B cell (primary cell): ENCODE measurements at regions not wholly inside any gene's neighbourhood (a gene's known extent, or its start where the extent isn't known, plus 50 kb on each side); places are given as distances from the start of the nearest gene placed in this dataset.

Experiments
- ATAC-seq: fragments of 200-7000 bp; cut with Tn5 transposase; one replicate; pipeline ENCODE4 v1.10.0; 2021; ENCODE audit warnings: low read depth, mild to moderate bottlenecking, moderate number of reproducible peaks, moderate library complexity
- CTCF ChIA-PET: fragments of 350-600 bp; sonication (Branson Sonifier 250); formaldehyde crosslinking; loops from one replicate; lab custom pipeline; 2021; ENCODE audit warnings: antibody characterized with exemption, inconsistent platforms; lab: Charles Lee
- POLR2A ChIA-PET: fragments of 350-600 bp; sonication (Branson Sonifier 250); formaldehyde crosslinking; loops from one replicate; lab custom pipeline; 2021; ENCODE audit warnings: antibody characterized with exemption; lab: Charles Lee
- DNase-seq: peaks from one replicate; pipeline ENCODE4 v3.0.0; 2013
- H2AFZ ChIP-seq: 2 replicates; pipeline ENCODE4 v1.6.1; 2012; ENCODE audit warnings: mild to moderate bottlenecking, low read depth, low read length; ENCODE audit not compliant: insufficient read depth, poor library complexity, severe bottlenecking
- H3K27ac ChIP-seq, 2 donors: 1 replicate in 1 of 2; 2 replicates in 1 of 2; pipeline ENCODE4 v1.5.1; 2012 to 2013; ENCODE audit warnings: low read length in 2 of 2, mild to moderate bottlenecking in 2 of 2, moderate library complexity in 1 of 2
- H3K27me3 ChIP-seq, 4 experiments: fragments of 200-600 bp in 1 of 4; sonication (generic) in 1 of 4; replicated peaks in 1 of 4; 1 replicate in 2 of 4; 2 replicates in 2 of 4; pipeline versions ENCODE4 v1.6.1 to v1.7.0; 2013 to 2016; ENCODE audit warnings: low read length in 3 of 4, mild to moderate bottlenecking in 2 of 4, mixed read lengths in 1 of 4, moderate library complexity in 1 of 4; ENCODE audit not compliant: insufficient read depth in 4 of 4, control insufficient read depth in 3 of 4; ENCODE audit errors: control extremely low read depth in 1 of 4
- H3K36me3 ChIP-seq, 2 experiments: replicated peaks in 1 of 2; 1 replicate in 1 of 2; 2 replicates in 1 of 2; pipeline versions ENCODE4 v1.6.1 to v1.7.1; 2013; ENCODE audit warnings: low read length in 1 of 2; ENCODE audit not compliant: insufficient read depth in 2 of 2, control insufficient read depth in 1 of 2; ENCODE audit errors: control extremely low read depth in 1 of 2, extremely low read depth in 1 of 2
- H3K4me1 ChIP-seq, 2 donors: fragments of 200-600 bp in 1 of 2; sonication (generic) in 1 of 2; 1 replicate in 1 of 2; 2 replicates in 1 of 2; pipeline versions ENCODE4 v1.5.1 to v1.6.1; 2013 to 2017; ENCODE audit warnings: low read length in 2 of 2; ENCODE audit not compliant: control insufficient read depth in 2 of 2, insufficient read depth in 2 of 2
- H3K4me2 ChIP-seq: replicated peaks from 2 replicates; pipeline ENCODE3; 2012; ENCODE audit warnings: mild to moderate bottlenecking, low read depth, low read length; ENCODE audit not compliant: poor library complexity, severe bottlenecking
- H3K4me3 ChIP-seq, 5 experiments: fragments of 200-600 bp in 1 of 5; sonication (generic) in 1 of 5; 1 replicate in 3 of 5; 2 replicates in 2 of 5; pipeline versions ENCODE4 v1.5.1 to v1.7.0; 2011 to 2016; ENCODE audit warnings: low read length in 4 of 5, mild to moderate bottlenecking in 4 of 5, low read depth in 2 of 5, control low read depth in 1 of 5, moderate library complexity in 1 of 5; ENCODE audit not compliant: insufficient read depth in 1 of 5; ENCODE audit errors: control extremely low read depth in 1 of 5, extremely low read depth in 1 of 5
- H3K79me2 ChIP-seq: fragments of 200-600 bp; sonication (generic); one replicate; pipeline ENCODE4 v1.6.0; 2016; ENCODE audit warnings: low read length; ENCODE audit not compliant: control insufficient read depth, insufficient read depth
- H3K9ac ChIP-seq: fragments of 200-600 bp; sonication (generic); 2 replicates; pipeline ENCODE4 v1.6.1; 2017; ENCODE audit warnings: mild to moderate bottlenecking, low read length, moderate library complexity
- H3K9me3 ChIP-seq, 3 donors: one replicate each; pipeline versions ENCODE4 v1.6.1 to v1.7.1; 2013; ENCODE audit warnings: low read length in 2 of 3; ENCODE audit not compliant: control insufficient read depth in 2 of 3, insufficient read depth in 1 of 3; ENCODE audit errors: control extremely low read depth in 1 of 3
- H4K20me1 ChIP-seq: 2 replicates; pipeline ENCODE4 v1.6.0; 2012; ENCODE audit warnings: mild to moderate bottlenecking, low read length; ENCODE audit not compliant: insufficient read depth, control insufficient read depth, poor library complexity, severe bottlenecking
- H3K27ac Mint-ChIP-seq: one replicate; pipeline ENCODE4 v1.8.0; 2021; ENCODE audit warnings: mixed read lengths
- H3K27me3 Mint-ChIP-seq: one replicate; pipeline ENCODE4 v1.8.0; 2021; ENCODE audit warnings: mixed read lengths
- H3K4me1 Mint-ChIP-seq: one replicate; pipeline ENCODE4 v1.8.0; 2021; ENCODE audit warnings: mixed read lengths
- H3K4me3 Mint-ChIP-seq: one replicate; pipeline ENCODE4 v1.8.0; 2021; ENCODE audit warnings: mixed read lengths
- H3K9me3 Mint-ChIP-seq: one replicate; pipeline ENCODE4 v1.8.0; 2022; ENCODE audit warnings: mixed read lengths; ENCODE audit not compliant: insufficient read depth
- CTCF ChIP-seq: fragments of 200-600 bp; IDR thresholded peaks from one replicate; pipeline ENCODE4 v1.8.0; 2022; ENCODE audit warnings: antibody characterized with exemption, mild to moderate bottlenecking
- EZH2 ChIP-seq: IDR thresholded peaks from 2 replicates; pipeline ENCODE4 v1.6.1; 2012; ENCODE audit warnings: borderline replicate concordance, low read depth, mild to moderate bottlenecking, moderate library complexity, low read length; ENCODE audit not compliant: insufficient read depth, poor library complexity, severe bottlenecking
- WGBS: methylation state at CpG from one replicate; pipeline ENCODE4 v1.1.5; 2013; ENCODE audit warnings: missing lambda C conversion rate; ENCODE audit not compliant: insufficient coverage; 5-methylcytosine and 5-hydroxymethylcytosine counted together
- intact Hi-C: fragments of 100-400 bp; cut with micrococcal nuclease; formaldehyde crosslinking; loops from one replicate; pipeline ENCODE4 v1.10.0; 2022

- Histone ChIP-seq H3K36me3 (no peaks in the 10 kb centered on the region), H3K79me2 (no peaks in the 10 kb centered on the region), H3K9ac (no peak overlapping the region), H3K4me1 (no peaks in the 10 kb centered on the region), H3K27ac (no peak overlapping the region), H4K20me1 (no peaks in the 10 kb centered on the region), H3K4me2 (no peak overlapping the region), H2AFZ (no peak overlapping the region), H3K4me3 (no peak overlapping the region), H3K27me3 (no peaks in the 10 kb centered on the region), H3K9me3 (no peaks in the 10 kb centered on the region)
- no peaks in the 10 kb centered on the region for H3K27me3 Mint-ChIP-seq
- intact Hi-C loops = no loop called here
- ATAC-seq = no peak
- H3K4me1 Mint-ChIP-seq = no peaks in the 10 kb centered on the region
- no peak for DNase-seq
- H3K27ac Mint-ChIP-seq = no peak overlapping the region
- no peak overlapping the region for H3K4me3 Mint-ChIP-seq
- no peak for TF ChIP-seq EZH2
- no peak for TF ChIP-seq CTCF
- no peaks in the 10 kb centered on the region for H3K9me3 Mint-ChIP-seq
- ChIA-PET POLR2A (no interaction called here), CTCF (no interaction called here)
- WGBS = no CpG with 5 or more reads among the region's 2 CpGs
Measured at GRCh38 chrX:4035874-4036273, 322.4 kb upstream of the PRKX start.

DNA sequence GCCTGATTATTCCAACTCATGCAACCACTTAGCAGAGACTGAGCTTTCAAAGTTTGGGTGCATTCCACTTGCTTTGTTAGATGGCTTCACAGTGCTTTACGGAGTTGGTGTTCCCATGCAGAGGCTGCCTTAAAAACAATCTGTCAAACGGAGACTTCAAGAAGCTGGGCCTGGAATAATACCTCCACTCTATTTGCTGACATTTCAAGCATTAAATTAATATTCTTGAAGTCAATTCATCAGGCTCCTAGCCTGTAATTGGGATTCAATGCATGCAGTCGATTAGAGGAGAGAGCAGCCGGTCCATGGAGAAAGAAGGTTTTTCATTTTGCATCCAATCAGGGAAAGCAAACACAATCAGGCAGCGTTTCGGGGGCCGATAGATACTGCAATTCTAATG lies 314.7 kb upstream of the PRKX start:
- Histone ChIP-seq H4K20me1 (no peaks in the 10 kb centered on the region), H3K4me2 (no peak overlapping the region), H3K4me1 (no peaks in the 10 kb centered on the region), H3K27ac (no peak overlapping the region), H3K9ac (no peak overlapping the region), H3K27me3 (no peaks in the 10 kb centered on the region), H3K9me3 (no peaks in the 10 kb centered on the region), H3K4me3 (no peak overlapping the region), H3K36me3 (no peaks in the 10 kb centered on the region), H3K79me2 (no peaks in the 10 kb centered on the region), H2AFZ (no peak overlapping the region)
- H3K4me3 Mint-ChIP-seq = no peak overlapping the region
- no peaks in the 10 kb centered on the region for H3K9me3 Mint-ChIP-seq
- TF ChIP-seq CTCF (no peak), EZH2 (no peak)
- ATAC-seq (no peak), DNase-seq (no peak)
- no peaks in the 10 kb centered on the region for H3K27me3 Mint-ChIP-seq
- ChIA-PET POLR2A (no interaction called here), CTCF (no interaction called here)
- 100% methylated on average over 1 of the region's 7 CpGs for WGBS
- intact Hi-C loops = no loop called here
- no peak overlapping the region for H3K27ac Mint-ChIP-seq
- no peaks in the 10 kb centered on the region for H3K4me1 Mint-ChIP-seq
